ENCODE measurements at regions not wholly inside any gene's neighbourhood (a gene's known extent, or its start where the extent isn't known, plus 50 kb on each side); places are given as distances from the start of the nearest gene placed in this dataset.
"Not testable (repeated sequence)": the region's sequence is repeated elsewhere in the genome, so short reads cannot be mapped to it uniquely, and the experiment has no call there.

- not testable (repeated sequence) for TF ChIP-seq CTCF, POLR2A (IDR thresholded peaks at IDR 0.05)
Measured at GRCh38 chr5:53412499-53412898, 67.9 kb upstream of the FST start.

Data from Peyer's patch (tissue), 4 donors.